Mucosa of descending colon (tissue), 3 donors: ENCODE measurements at regions not wholly inside any gene's neighbourhood (a gene's known extent, or its start where the extent isn't known, plus 50 kb on each side); places are given as distances from the start of the nearest gene placed in this dataset.

Experiments used
- ATAC-seq: fragments of 200-7000 bp; cut with Tn5 transposase; one replicate; pipeline ENCODE4 v1.9.1; 2020; ENCODE audit warnings: mild to moderate bottlenecking, moderate library complexity
- DNase-seq, 3 donors: peaks; one replicate each; pipeline ENCODE4 v3.0.0-alpha.2; 2020
- H3K36me3 ChIP-seq: fragments of 200-600 bp; one replicate; pipeline ENCODE4 v1.8.0; 2021; ENCODE audit warnings: low read depth, mild to moderate bottlenecking
- H3K4me1 ChIP-seq: fragments of 200-600 bp; one replicate; pipeline ENCODE4 v1.8.0; 2021; ENCODE audit warnings: low read depth, mild to moderate bottlenecking
- H3K4me3 ChIP-seq: fragments of 200-600 bp; one replicate; pipeline ENCODE4 v1.8.0; 2021; ENCODE audit warnings: mild to moderate bottlenecking
- H3K9me3 ChIP-seq: fragments of 200-600 bp; one replicate; pipeline ENCODE4 v1.8.0; 2021; ENCODE audit warnings: mild to moderate bottlenecking
- intact Hi-C, 2 donors: fragments of 100-400 bp; cut with DNase I in 1 of 2; cut with micrococcal nuclease in 1 of 2; formaldehyde crosslinking; loops; one replicate each; pipeline versions ENCODE4 v1.11.0 to v1.11.1; 2022; cut with DNase I, micrococcal nuclease
- TF ChIP-seq, protein P1 (sequence below): fragments of 200-600 bp; IDR thresholded peaks from one replicate; pipeline ENCODE4 v1.8.0; 2022; ENCODE audit warnings: antibody characterized with exemption, mild to moderate bottlenecking
- donor health status: DM: no; HTN: no; CAD: no; lungs with moderate emphysema.
- donor health status: DM: no; HTN: no; CAD: no.
- donor health status: DM: no; HTN: yes; CAD: no.

DNA sequence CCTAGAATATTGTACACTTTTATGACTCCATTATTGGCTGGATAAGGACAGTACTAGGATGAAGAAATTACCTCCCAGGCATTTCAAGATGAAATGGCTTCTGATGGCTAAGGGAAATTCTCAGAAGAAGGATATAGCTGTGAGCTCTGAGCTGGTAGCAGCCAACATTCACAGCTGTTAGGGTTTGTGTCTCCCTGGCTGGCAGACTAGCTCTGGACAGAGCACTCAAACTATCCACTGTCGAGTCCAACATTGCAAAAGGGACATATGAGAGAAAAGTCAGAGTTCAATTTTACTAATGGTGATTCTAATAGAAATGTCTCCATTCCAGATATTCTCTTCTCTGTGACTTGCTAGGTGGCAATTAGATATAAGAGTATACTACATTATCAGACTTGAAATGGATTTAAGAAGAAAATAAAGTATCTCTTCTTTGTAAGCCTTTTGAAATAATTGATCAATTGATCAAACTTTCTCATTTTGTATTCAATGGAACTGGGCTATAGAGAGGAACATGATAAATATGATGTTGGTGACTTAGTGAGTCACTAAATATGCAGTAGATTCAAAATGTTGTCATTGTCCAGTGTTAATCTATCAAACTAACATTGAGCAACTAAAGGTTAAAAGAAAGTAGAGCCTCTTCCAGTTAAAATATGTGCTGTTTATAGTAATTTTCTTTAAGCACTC is 1920.3 kb downstream of the SUCLG1 start:
- Histone ChIP-seq H3K36me3 (no peaks in the 10 kb centered on the region), H3K4me3 (no peak overlapping the region), H3K9me3 (no peaks in the 10 kb centered on the region), H3K4me1 (no peaks in the 10 kb centered on the region)
- TF ChIP-seq, protein P1, sequence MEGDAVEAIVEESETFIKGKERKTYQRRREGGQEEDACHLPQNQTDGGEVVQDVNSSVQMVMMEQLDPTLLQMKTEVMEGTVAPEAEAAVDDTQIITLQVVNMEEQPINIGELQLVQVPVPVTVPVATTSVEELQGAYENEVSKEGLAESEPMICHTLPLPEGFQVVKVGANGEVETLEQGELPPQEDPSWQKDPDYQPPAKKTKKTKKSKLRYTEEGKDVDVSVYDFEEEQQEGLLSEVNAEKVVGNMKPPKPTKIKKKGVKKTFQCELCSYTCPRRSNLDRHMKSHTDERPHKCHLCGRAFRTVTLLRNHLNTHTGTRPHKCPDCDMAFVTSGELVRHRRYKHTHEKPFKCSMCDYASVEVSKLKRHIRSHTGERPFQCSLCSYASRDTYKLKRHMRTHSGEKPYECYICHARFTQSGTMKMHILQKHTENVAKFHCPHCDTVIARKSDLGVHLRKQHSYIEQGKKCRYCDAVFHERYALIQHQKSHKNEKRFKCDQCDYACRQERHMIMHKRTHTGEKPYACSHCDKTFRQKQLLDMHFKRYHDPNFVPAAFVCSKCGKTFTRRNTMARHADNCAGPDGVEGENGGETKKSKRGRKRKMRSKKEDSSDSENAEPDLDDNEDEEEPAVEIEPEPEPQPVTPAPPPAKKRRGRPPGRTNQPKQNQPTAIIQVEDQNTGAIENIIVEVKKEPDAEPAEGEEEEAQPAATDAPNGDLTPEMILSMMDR: no peak
- no peak for DNase-seq
- intact Hi-C loops: no loop called here
- ATAC-seq: no peak

GRCh38 chr2:82528288-82528687 is 1930.8 kb downstream of the SUCLG1 start:
- ATAC-seq (no peak), DNase-seq (no peak)
- intact Hi-C loops: no loop called here
- Histone ChIP-seq H3K4me1 (no peaks in the 10 kb centered on the region), H3K4me3 (no peak overlapping the region), H3K9me3 (no peaks in the 10 kb centered on the region), H3K36me3 (no peaks in the 10 kb centered on the region)
- TF ChIP-seq, protein P1: no peak

DNA sequence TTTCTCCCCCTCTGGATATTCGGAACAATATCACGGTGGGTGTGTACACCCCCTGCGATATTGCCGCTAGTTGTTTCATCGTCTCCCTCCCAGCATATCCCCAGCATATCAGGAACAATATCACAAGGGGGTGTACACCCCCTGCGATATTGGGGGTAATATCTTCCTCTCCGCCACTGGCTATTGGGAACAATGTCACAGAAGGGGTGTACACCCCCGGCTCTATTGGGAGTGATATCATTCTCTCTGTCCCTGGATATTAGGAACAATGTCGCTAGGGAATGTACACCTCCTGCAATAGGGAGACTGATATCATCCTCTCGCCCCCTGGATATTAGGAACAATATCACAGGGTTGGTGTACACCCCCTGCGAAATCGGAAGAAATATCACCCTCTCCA is 1932.0 kb downstream of the SUCLG1 start:
- intact Hi-C loops: no loop called here
- Histone ChIP-seq H3K4me3 (no peak overlapping the region), H3K4me1 (no peaks in the 10 kb centered on the region), H3K36me3 (no peaks in the 10 kb centered on the region), H3K9me3 (no peaks in the 10 kb centered on the region)
- DNase-seq (no peak), ATAC-seq (no peak)
- TF ChIP-seq, protein P1: no peak

- DNase-seq (no peak), ATAC-seq (no peak)
- intact Hi-C loops: no loop called here
- no peaks in the 10 kb centered on the region for H3K36me3 ChIP-seq
- no peaks in the 10 kb centered on the region for H3K9me3 ChIP-seq
- TF ChIP-seq, protein P1: no peak
- no peaks in the 10 kb centered on the region for H3K4me1 ChIP-seq
- H3K4me3 ChIP-seq: no peak overlapping the region
Observed at GRCh38 chr2:82526277-82526676, 1932.8 kb downstream of the SUCLG1 start.

GRCh38 chr2:82525744-82526143 is 1933.3 kb downstream of the SUCLG1 start:
- intact Hi-C loops: no loop called here
- H3K36me3 ChIP-seq: no peaks in the 10 kb centered on the region
- H3K9me3 ChIP-seq: no peaks in the 10 kb centered on the region
- H3K4me3 ChIP-seq: no peak overlapping the region
- DNase-seq (no peak), ATAC-seq (no peak)
- H3K4me1 ChIP-seq: no peaks in the 10 kb centered on the region
- TF ChIP-seq, protein P1: no peak

DNA sequence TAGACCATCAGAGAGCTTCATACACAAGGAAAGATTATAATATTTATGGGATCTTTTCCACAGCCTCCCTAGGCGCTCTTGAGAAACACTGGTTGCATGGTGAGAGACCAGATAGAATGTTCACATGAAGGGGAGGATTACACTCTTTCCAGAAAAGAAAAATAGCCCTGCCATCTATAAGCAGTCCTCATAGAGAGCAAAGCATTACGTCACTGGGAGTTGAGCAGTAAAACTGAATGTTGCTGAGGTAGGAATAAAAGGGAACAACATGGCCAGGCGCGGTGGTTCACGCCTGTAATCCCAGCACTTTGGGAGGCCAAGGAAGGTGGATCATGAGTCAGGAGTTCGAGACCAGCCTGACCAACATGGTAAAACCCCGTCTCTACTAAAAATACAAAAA is 1934.3 kb downstream of the SUCLG1 start:
- DNase-seq (no peak), ATAC-seq (no peak)
- intact Hi-C loops: no loop called here
- Histone ChIP-seq H3K9me3 (no peaks in the 10 kb centered on the region), H3K4me1 (no peaks in the 10 kb centered on the region), H3K36me3 (no peaks in the 10 kb centered on the region), H3K4me3 (no peak overlapping the region)
- TF ChIP-seq, protein P1: no peak
